Tibial nerve (tissue), 4 donors: ENCODE measurements at regions not wholly inside any gene's neighbourhood (a gene's known extent, or its start where the extent isn't known, plus 50 kb on each side); places are given as distances from the start of the nearest gene placed in this dataset.

ENCODE experiments used
- DNase-seq, 2 donors: peaks; one replicate each; pipeline ENCODE4 v3.0.0-alpha.2; 2019; ENCODE audit warnings: low spot score in 2 of 2
- H3K27ac ChIP-seq, 4 donors: fragments of 200-600 bp; sonication (generic) in 3 of 4; one replicate each; pipeline ENCODE4 v1.5.1; 2017 to 2019; ENCODE audit warnings: mild to moderate bottlenecking in 1 of 4
- H3K27me3 ChIP-seq, 2 donors: fragments of 200-600 bp; sonication (generic) in 1 of 2; one replicate each; pipeline versions ENCODE4 v1.5.1 to v1.6.0; 2017 to 2019
- H3K36me3 ChIP-seq, 3 donors: fragments of 200-600 bp; sonication (generic); one replicate each; pipeline ENCODE4 v1.5.1; 2018 to 2019
- H3K4me1 ChIP-seq, 4 donors: fragments of 200-600 bp; sonication (generic) in 3 of 4; one replicate each; pipeline ENCODE4 v1.5.1; 2017 to 2019
- H3K4me3 ChIP-seq, 4 donors: fragments of 200-600 bp; sonication (generic) in 3 of 4; one replicate each; pipeline ENCODE4 v1.5.1; 2017 to 2019; ENCODE audit warnings: mild to moderate bottlenecking in 1 of 4, moderate library complexity in 1 of 4
- H3K9me3 ChIP-seq, 4 donors: fragments of 200-600 bp; sonication (generic) in 3 of 4; one replicate each; pipeline ENCODE4 v1.5.1; 2017 to 2019
- EP300 ChIP-seq, 2 donors: sonication (generic); formaldehyde crosslinking; IDR thresholded peaks; one replicate each; pipeline ENCODE4 v1.6.1; 2017; ENCODE audit warnings: antibody characterized with exemption in 2 of 2, mild to moderate bottlenecking in 1 of 2
- POLR2A ChIP-seq, 2 donors: fragments of 450-650 bp; IDR thresholded peaks; one replicate each; pipeline ENCODE4 v1.6.1; 2017; ENCODE audit warnings: antibody characterized with exemption in 2 of 2, mild to moderate bottlenecking in 2 of 2, moderate library complexity in 2 of 2
- WGBS, 2 donors: methylation state at CpG; one replicate each; pipeline ENCODE4 v1.1.5; 2018; 5-methylcytosine and 5-hydroxymethylcytosine counted together
- TF ChIP-seq, protein P1 (sequence below), 5 experiments: fragments of 200-600 bp in 3 of 5; fragments of 450-650 bp in 2 of 5; sonication (generic) in 3 of 5; IDR thresholded peaks; one replicate each; pipeline ENCODE4 v1.5.1; 2016 to 2019; ENCODE audit warnings: antibody characterized with exemption in 5 of 5, mild to moderate bottlenecking in 3 of 5, moderate library complexity in 2 of 5

DNA sequence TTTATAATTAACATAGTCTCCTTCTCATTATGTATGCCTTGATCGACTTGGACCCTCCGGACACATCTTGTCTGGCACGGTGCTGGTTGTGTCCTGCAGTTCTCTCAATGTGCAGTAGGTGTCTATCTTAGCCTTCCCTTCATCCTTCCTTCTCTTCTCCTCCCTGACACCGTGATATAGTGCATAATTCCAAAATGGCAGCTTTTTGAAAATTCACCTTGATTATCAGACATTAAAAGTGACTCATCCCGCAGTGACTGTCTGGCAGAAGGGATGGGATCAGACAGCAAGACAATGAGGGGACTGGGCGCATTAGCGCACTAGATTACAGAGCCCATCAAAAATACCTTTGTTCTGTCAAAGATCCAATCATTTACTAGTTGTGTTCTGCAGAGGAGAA is 70.0 kb upstream of the PMFBP1 start:
- Histone ChIP-seq H3K4me3 (no peak overlapping the region), H3K9me3 (no peaks in the 10 kb centered on the region), H3K36me3 (no peaks in the 10 kb centered on the region), H3K27ac (no peak overlapping the region), H3K27me3 (no peaks in the 10 kb centered on the region), H3K4me1 (peaks cover 0 to 3% (median 1%) of the 10 kb centered on the region in 4 donors)
- TF ChIP-seq, protein P1, sequence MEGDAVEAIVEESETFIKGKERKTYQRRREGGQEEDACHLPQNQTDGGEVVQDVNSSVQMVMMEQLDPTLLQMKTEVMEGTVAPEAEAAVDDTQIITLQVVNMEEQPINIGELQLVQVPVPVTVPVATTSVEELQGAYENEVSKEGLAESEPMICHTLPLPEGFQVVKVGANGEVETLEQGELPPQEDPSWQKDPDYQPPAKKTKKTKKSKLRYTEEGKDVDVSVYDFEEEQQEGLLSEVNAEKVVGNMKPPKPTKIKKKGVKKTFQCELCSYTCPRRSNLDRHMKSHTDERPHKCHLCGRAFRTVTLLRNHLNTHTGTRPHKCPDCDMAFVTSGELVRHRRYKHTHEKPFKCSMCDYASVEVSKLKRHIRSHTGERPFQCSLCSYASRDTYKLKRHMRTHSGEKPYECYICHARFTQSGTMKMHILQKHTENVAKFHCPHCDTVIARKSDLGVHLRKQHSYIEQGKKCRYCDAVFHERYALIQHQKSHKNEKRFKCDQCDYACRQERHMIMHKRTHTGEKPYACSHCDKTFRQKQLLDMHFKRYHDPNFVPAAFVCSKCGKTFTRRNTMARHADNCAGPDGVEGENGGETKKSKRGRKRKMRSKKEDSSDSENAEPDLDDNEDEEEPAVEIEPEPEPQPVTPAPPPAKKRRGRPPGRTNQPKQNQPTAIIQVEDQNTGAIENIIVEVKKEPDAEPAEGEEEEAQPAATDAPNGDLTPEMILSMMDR (IDR thresholded peaks at IDR 0.05) = peak; percentile 49 to 65 (median 59)
- TF ChIP-seq POLR2A (IDR thresholded peaks at IDR 0.05) = no peak
- peak in 1 of 2 donors; percentile 45 for DNase-seq
- WGBS, 2 donors = 30 to 33% methylated on average over 7 of the region's 7 CpGs

GRCh38 chr16:72241008-72241407 is 69.1 kb upstream of the PMFBP1 start:
- no peaks in the 10 kb centered on the region for H3K4me1 ChIP-seq
- no peaks in the 10 kb centered on the region for H3K9me3 ChIP-seq
- H3K4me3 ChIP-seq = no peak overlapping the region
- H3K27me3 ChIP-seq = no peaks in the 10 kb centered on the region
- WGBS, 2 donors = 5 to 11% methylated on average over 1 of the region's 1 CpG
- TF ChIP-seq, protein P1 (IDR thresholded peaks at IDR 0.05) = no peak
- TF ChIP-seq POLR2A (IDR thresholded peaks at IDR 0.05) (no peak), EP300 (IDR thresholded peaks at IDR 0.05) (no peak)
- H3K27ac ChIP-seq = no peak overlapping the region
- no peaks in the 10 kb centered on the region for H3K36me3 ChIP-seq
- DNase-seq = no peak

GRCh38 chr16:72240466-72240865 is 68.5 kb upstream of the PMFBP1 start:
- DNase-seq = no peak
- Histone ChIP-seq H3K9me3 (no peaks in the 10 kb centered on the region), H3K36me3 (no peaks in the 10 kb centered on the region), H3K4me1 (no peaks in the 10 kb centered on the region), H3K27ac (no peak overlapping the region), H3K27me3 (no peaks in the 10 kb centered on the region), H3K4me3 (no peak overlapping the region)
- WGBS, 2 donors = 84 to 88% methylated on average over 2 of the region's 2 CpGs
- TF ChIP-seq, protein P1 (IDR thresholded peaks at IDR 0.05) = no peak
- TF ChIP-seq EP300 (IDR thresholded peaks at IDR 0.05) (no peak), POLR2A (IDR thresholded peaks at IDR 0.05) (no peak)

- TF ChIP-seq EP300 (IDR thresholded peaks at IDR 0.05) = no peak
- TF ChIP-seq POLR2A (IDR thresholded peaks at IDR 0.05) = no peak
- TF ChIP-seq, protein P1 (IDR thresholded peaks at IDR 0.05) = no peak
- no peaks in the 10 kb centered on the region for H3K4me1 ChIP-seq
- no peak for DNase-seq
- H3K27me3 ChIP-seq = no peaks in the 10 kb centered on the region
- no peak overlapping the region for H3K27ac ChIP-seq
- H3K9me3 ChIP-seq = no peaks in the 10 kb centered on the region
- H3K4me3 ChIP-seq = no peak overlapping the region
- WGBS, 2 donors = 73 to 86% methylated on average over 2 of the region's 2 CpGs
- H3K36me3 ChIP-seq = no peaks in the 10 kb centered on the region
Observed at GRCh38 chr16:72236866-72237265, 64.9 kb upstream of the PMFBP1 start.

- H3K4me3 ChIP-seq = no peak overlapping the region
- H3K27ac ChIP-seq = no peak overlapping the region
- no peak for DNase-seq
- no peaks in the 10 kb centered on the region for H3K4me1 ChIP-seq
- whole genome bisulfite sequencing, 2 donors = 67 to 80% methylated on average over 5 of the region's 5 CpGs
- no peaks in the 10 kb centered on the region for H3K9me3 ChIP-seq
- no peaks in the 10 kb centered on the region for H3K27me3 ChIP-seq
- TF ChIP-seq, protein P1 (IDR thresholded peaks at IDR 0.05) = no peak
- no peaks in the 10 kb centered on the region for H3K36me3 ChIP-seq
Observed at GRCh38 chr16:72234387-72234786, 62.4 kb upstream of the PMFBP1 start.
